ENCODE measurements at regions not wholly inside any gene's neighbourhood (a gene's known extent, or its start where the extent isn't known, plus 50 kb on each side); places are given as distances from the start of the nearest gene placed in this dataset.

DNA sequence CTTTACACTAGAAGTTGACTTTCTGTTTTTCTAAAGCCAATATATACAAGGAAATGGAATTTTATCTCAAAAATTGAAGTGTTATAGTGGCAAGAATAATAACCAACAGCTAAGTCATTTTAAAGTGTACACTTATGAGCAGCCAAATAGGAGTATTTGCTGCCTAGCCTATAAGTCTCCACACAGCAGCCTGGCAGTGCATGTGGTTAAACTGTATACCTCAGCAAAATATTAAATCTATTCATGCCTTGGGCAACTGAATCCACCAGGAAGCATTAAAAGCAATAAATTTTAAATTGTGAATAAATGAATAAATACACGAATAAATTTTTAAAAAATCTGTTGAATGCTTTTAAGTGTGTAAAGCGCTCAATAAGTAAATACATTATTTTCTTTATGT, 432.4 kb upstream of the RORB start:
- Histone ChIP-seq H3K36me3 (ENCODE audit: control insufficient read depth, insufficient read depth, low read length) (no peaks in the 10 kb centered on the region), H3K9me3 (no peaks in the 10 kb centered on the region), H3K4me1 (no peaks in the 10 kb centered on the region), H3K27me3 (replicated peaks; ENCODE audit: control insufficient read depth, insufficient read depth, low read length) (no peaks in the 10 kb centered on the region), H3K4me3 (ENCODE audit: low read depth, low read length) (no peak overlapping the region)
- Mint-ChIP-seq H3K36me3 (ENCODE audit: insufficient read depth, unreplicated experiment) (no peaks in the 10 kb centered on the region), H3K27ac (ENCODE audit: unreplicated experiment) (no peak overlapping the region), H3K27me3 (ENCODE audit: insufficient read depth, unreplicated experiment) (no peaks in the 10 kb centered on the region), H3K4me1 (ENCODE audit: low read depth, unreplicated experiment) (no peaks in the 10 kb centered on the region), H3K4me3 (ENCODE audit: unreplicated experiment) (no peak overlapping the region), H3K9me3 (ENCODE audit: unreplicated experiment) (no peaks in the 10 kb centered on the region)
- no TSS peak for BruUV-seq (replicated peaks)
- POLR2A ChIA-PET: no interaction called here
- CTCF ChIA-PET: no interaction called here
- DNase-seq: no peak
- intact Hi-C loops (cut with micrococcal nuclease; ENCODE audit: unreplicated experiment): no loop called here
- TF ChIP-seq, protein P1, sequence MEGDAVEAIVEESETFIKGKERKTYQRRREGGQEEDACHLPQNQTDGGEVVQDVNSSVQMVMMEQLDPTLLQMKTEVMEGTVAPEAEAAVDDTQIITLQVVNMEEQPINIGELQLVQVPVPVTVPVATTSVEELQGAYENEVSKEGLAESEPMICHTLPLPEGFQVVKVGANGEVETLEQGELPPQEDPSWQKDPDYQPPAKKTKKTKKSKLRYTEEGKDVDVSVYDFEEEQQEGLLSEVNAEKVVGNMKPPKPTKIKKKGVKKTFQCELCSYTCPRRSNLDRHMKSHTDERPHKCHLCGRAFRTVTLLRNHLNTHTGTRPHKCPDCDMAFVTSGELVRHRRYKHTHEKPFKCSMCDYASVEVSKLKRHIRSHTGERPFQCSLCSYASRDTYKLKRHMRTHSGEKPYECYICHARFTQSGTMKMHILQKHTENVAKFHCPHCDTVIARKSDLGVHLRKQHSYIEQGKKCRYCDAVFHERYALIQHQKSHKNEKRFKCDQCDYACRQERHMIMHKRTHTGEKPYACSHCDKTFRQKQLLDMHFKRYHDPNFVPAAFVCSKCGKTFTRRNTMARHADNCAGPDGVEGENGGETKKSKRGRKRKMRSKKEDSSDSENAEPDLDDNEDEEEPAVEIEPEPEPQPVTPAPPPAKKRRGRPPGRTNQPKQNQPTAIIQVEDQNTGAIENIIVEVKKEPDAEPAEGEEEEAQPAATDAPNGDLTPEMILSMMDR (IDR thresholded peaks at IDR 0.05; ENCODE audit: insufficient read depth in 1 of 2, low read depth in 1 of 2, low read length in 1 of 2, severe bottlenecking in 1 of 2, unreplicated experiment in 1 of 2): no peak

DNA sequence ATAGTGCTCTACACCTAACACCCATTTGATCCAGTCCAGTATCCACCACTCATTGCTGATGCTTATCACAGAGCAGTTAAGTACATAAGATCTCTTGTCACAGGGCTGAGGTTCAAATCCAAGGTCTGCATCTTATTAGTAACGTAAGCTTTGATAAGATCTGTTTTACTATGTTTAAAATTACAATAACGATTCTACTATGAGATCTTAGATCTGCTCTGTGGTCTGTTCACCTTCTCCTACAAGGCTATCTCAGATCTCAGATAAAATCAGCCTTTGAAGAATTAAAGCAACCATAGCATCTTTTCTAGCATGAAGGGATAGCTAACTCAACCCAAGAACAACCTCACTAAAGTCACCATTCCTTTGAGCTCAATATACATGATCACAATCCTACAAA, 431.0 kb upstream of the RORB start:
- TF ChIP-seq, protein P1 (IDR thresholded peaks at IDR 0.05; ENCODE audit: insufficient read depth in 1 of 2, low read depth in 1 of 2, low read length in 1 of 2, severe bottlenecking in 1 of 2, unreplicated experiment in 1 of 2): no peak
- Mint-ChIP-seq H3K27ac (ENCODE audit: unreplicated experiment) (no peak overlapping the region), H3K27me3 (ENCODE audit: insufficient read depth, unreplicated experiment) (no peaks in the 10 kb centered on the region), H3K4me1 (ENCODE audit: low read depth, unreplicated experiment) (no peaks in the 10 kb centered on the region), H3K36me3 (ENCODE audit: insufficient read depth, unreplicated experiment) (no peaks in the 10 kb centered on the region), H3K9me3 (ENCODE audit: unreplicated experiment) (no peaks in the 10 kb centered on the region), H3K4me3 (ENCODE audit: unreplicated experiment) (no peak overlapping the region)
- H3K36me3 ChIP-seq (ENCODE audit: control insufficient read depth, insufficient read depth, low read length): no peaks in the 10 kb centered on the region
- no peak overlapping the region for H3K4me3 ChIP-seq (ENCODE audit: low read depth, low read length)
- H3K9me3 ChIP-seq: no peaks in the 10 kb centered on the region
- intact Hi-C loops (cut with micrococcal nuclease; ENCODE audit: unreplicated experiment): no loop called here
- no peaks in the 10 kb centered on the region for H3K4me1 ChIP-seq
- no peaks in the 10 kb centered on the region for H3K27me3 ChIP-seq (replicated peaks; ENCODE audit: control insufficient read depth, insufficient read depth, low read length)
- ChIA-PET CTCF (no interaction called here), POLR2A (no interaction called here)
- BruUV-seq (replicated peaks): no TSS peak
- no peak for DNase-seq

DNA sequence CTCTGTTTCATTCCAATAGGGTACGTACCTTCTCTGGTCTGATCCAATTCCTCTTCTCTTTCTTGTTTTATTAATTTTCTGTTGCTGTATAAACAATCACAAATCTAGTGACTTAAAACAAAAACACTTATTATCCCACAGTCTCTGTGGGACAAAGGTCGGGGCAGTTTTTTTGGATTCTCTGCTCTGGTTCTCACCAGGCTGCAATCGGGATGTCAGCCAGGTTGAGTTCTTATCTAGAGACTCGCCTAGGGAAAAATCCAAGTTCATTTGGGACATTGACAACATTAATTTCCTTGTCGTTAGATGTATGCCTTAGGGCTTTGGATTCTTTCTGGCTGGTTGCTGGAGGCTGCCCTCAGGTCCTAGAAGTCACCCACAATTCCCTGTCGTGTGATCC, 430.5 kb upstream of the RORB start:
- Mint-ChIP-seq H3K4me1 (ENCODE audit: low read depth, unreplicated experiment) (no peaks in the 10 kb centered on the region), H3K27me3 (ENCODE audit: insufficient read depth, unreplicated experiment) (no peaks in the 10 kb centered on the region), H3K27ac (ENCODE audit: unreplicated experiment) (no peak overlapping the region), H3K4me3 (ENCODE audit: unreplicated experiment) (no peak overlapping the region), H3K9me3 (ENCODE audit: unreplicated experiment) (no peaks in the 10 kb centered on the region), H3K36me3 (ENCODE audit: insufficient read depth, unreplicated experiment) (no peaks in the 10 kb centered on the region)
- intact Hi-C loops (cut with micrococcal nuclease; ENCODE audit: unreplicated experiment): no loop called here
- no TSS peak for BruUV-seq (replicated peaks)
- POLR2A ChIA-PET: no interaction called here
- DNase-seq: no peak
- Histone ChIP-seq H3K4me1 (no peaks in the 10 kb centered on the region), H3K27me3 (replicated peaks; ENCODE audit: control insufficient read depth, insufficient read depth, low read length) (no peaks in the 10 kb centered on the region), H3K9me3 (no peaks in the 10 kb centered on the region), H3K36me3 (ENCODE audit: control insufficient read depth, insufficient read depth, low read length) (no peaks in the 10 kb centered on the region), H3K4me3 (ENCODE audit: low read depth, low read length) (no peak overlapping the region)
- TF ChIP-seq, protein P1 (IDR thresholded peaks at IDR 0.05; ENCODE audit: insufficient read depth in 1 of 2, low read depth in 1 of 2, low read length in 1 of 2, severe bottlenecking in 1 of 2, unreplicated experiment in 1 of 2): no peak
- CTCF ChIA-PET: no interaction called here

Measured in Caco-2 (cell line).